Suprapubic skin (tissue), 3 donors: ENCODE measurements at regions not wholly inside any gene's neighbourhood (a gene's known extent, or its start where the extent isn't known, plus 50 kb on each side); places are given as distances from the start of the nearest gene placed in this dataset.

ENCODE experiments used
- CTCF ChIP-seq, 2 donors: fragments of 200-600 bp in 1 of 2; fragments of 450-650 bp in 1 of 2; sonication (generic) in 1 of 2; IDR thresholded peaks; one replicate each; pipeline ENCODE4 v1.5.1; 2016 to 2019; ENCODE audit warnings: antibody characterized with exemption in 2 of 2, mild to moderate bottlenecking in 1 of 2, moderate library complexity in 1 of 2
- POLR2A ChIP-seq, 2 donors: fragments of 450-650 bp; IDR thresholded peaks; one replicate each; pipeline ENCODE4 v1.6.1; 2017; ENCODE audit warnings: antibody characterized with exemption in 2 of 2, mild to moderate bottlenecking in 2 of 2, moderate library complexity in 2 of 2

- TF ChIP-seq POLR2A (IDR thresholded peaks at IDR 0.05) (no peak), CTCF (IDR thresholded peaks at IDR 0.05) (no peak)
These were observed 224.2 kb upstream of the EMCN start for GRCh38 chr4:100742045-100742444.
